GM12878 (cell line): ENCODE measurements at regions not wholly inside any gene's neighbourhood (a gene's known extent, or its start where the extent isn't known, plus 50 kb on each side); places are given as distances from the start of the nearest gene placed in this dataset.
A peak's percentile ranks its signal among the peaks of the same experiment; 100 is the strongest.

Experiments
- ATAC-seq: fragments of 200-7000 bp; cut with Tn5 transposase; 3 replicates; pipeline ENCODE4 v1.9.1; 2020; ENCODE audit warnings: mild to moderate bottlenecking, moderate library complexity
- BruUV-seq: library from RNA; stranded (reverse); fragments of 400-500 nt; replicated peaks from 2 replicates; lab custom pipeline; 2021; lab: Mats Ljungman, UMichigan
- CTCF ChIA-PET: fragments of 300-600 bp; sonication (Branson Sonifier 250); formaldehyde crosslinking; extraction: SDS; loops from one replicate; lab custom pipeline; 2021; ENCODE audit warnings: inconsistent platforms; lab: Yijun Ruan, JAX
- POLR2A ChIA-PET: fragments of 350-600 bp; formaldehyde crosslinking; extraction: SDS; loops from one replicate; lab custom pipeline; 2021; ENCODE audit warnings: inconsistent platforms; lab: Charles Lee
- RAD21 ChIA-PET: fragments of 300-600 bp; sonication (Branson Sonifier 250); formaldehyde crosslinking; loops from one replicate; lab custom pipeline; 2023; ENCODE audit warnings: antibody characterized with exemption; ENCODE audit not compliant: unreplicated experiment; lab: Charles Lee
- SMC1A ChIA-PET: fragments of 300-600 bp; sonication (Branson Sonifier 250); formaldehyde crosslinking; loops from one replicate; lab custom pipeline; 2023; ENCODE audit not compliant: unreplicated experiment, uncharacterized antibody; lab: Charles Lee
- DNase-seq: peaks from one replicate; pipeline ENCODE4 v3.0.0-alpha.2; 2011; ENCODE audit warnings: low read depth, low spot score
- FAIRE-seq: peaks from 3 replicates; lab custom pipeline; 2011; peaks lifted over from hg19 to GRCh38; lab: Jason Lieb, UNC
- H2AFZ ChIP-seq: 2 replicates; pipeline ENCODE4 v1.6.0; 2011; ENCODE audit warnings: low read depth, low read length, control low read depth; ENCODE audit not compliant: control insufficient read depth
- H3K27ac ChIP-seq: 2 replicates; pipeline ENCODE4 v1.5.1; 2011; ENCODE audit warnings: control low read depth; ENCODE audit not compliant: control insufficient read depth, insufficient read depth
- H3K27me3 ChIP-seq, 2 experiments: replicated peaks in 1 of 2; 2 replicates each; pipeline versions ENCODE4 v1.6.0 to v1.6.1; 2011; ENCODE audit warnings: low read length in 1 of 2; ENCODE audit not compliant: control insufficient read depth in 2 of 2, insufficient read depth in 2 of 2
- H3K36me3 ChIP-seq, 2 experiments: 2 replicates each; pipeline ENCODE4 v1.5.1; 2011; ENCODE audit warnings: low read length in 1 of 2; ENCODE audit not compliant: control insufficient read depth in 2 of 2, insufficient read depth in 2 of 2
- H3K4me1 ChIP-seq: 2 replicates; pipeline ENCODE4 v1.6.1; 2011; ENCODE audit warnings: mild to moderate bottlenecking, low read length, moderate library complexity, mixed read lengths; ENCODE audit not compliant: control insufficient read depth, insufficient read depth
- H3K4me2 ChIP-seq: 2 replicates; pipeline ENCODE4 v1.6.0; 2011; ENCODE audit warnings: control low read depth; ENCODE audit not compliant: control insufficient read depth, insufficient read depth
- H3K4me3 ChIP-seq: fragments of 200-600 bp; sonication (generic); 2 replicates; pipeline ENCODE4 v1.5.1; 2016
- H3K79me2 ChIP-seq: 2 replicates; pipeline ENCODE4 v1.6.0; 2011; ENCODE audit warnings: low read length; ENCODE audit not compliant: control insufficient read depth, insufficient read depth
- H3K9ac ChIP-seq: 2 replicates; pipeline ENCODE4 v1.8.0; 2011; ENCODE audit warnings: low read length, control low read depth, mixed read lengths; ENCODE audit not compliant: control insufficient read depth, insufficient read depth
- H3K9me3 ChIP-seq: replicated peaks from 3 replicates; pipeline ENCODE4 v1.5.1; 2011; ENCODE audit warnings: mild to moderate bottlenecking, low read length; ENCODE audit not compliant: control insufficient read depth, insufficient read depth
- H4K20me1 ChIP-seq: 2 replicates; pipeline ENCODE4 v1.6.0; 2011; ENCODE audit not compliant: control insufficient read depth, insufficient read depth
- CBX5 ChIP-seq: sonication (generic); IDR thresholded peaks from 2 replicates; pipeline ENCODE4 v1.6.1; 2016; ENCODE audit warnings: low read depth, moderate library complexity, mild to moderate bottlenecking, inconsistent platforms
- CEBPB ChIP-seq, 2 experiments: fragments of 150-350 bp in 1 of 2; IDR thresholded peaks; 2 replicates each; pipeline ENCODE4 v1.6.1; 2012 to 2014; ENCODE audit warnings: low read depth in 2 of 2, low read length in 2 of 2, borderline replicate concordance in 1 of 2, inconsistent platforms in 1 of 2
- CHD4 ChIP-seq: fragments of 200-600 bp; sonication (generic); IDR thresholded peaks from 2 replicates; pipeline ENCODE4 v1.6.1; 2016; ENCODE audit warnings: mild to moderate bottlenecking
- CTCF ChIP-seq, 3 experiments: IDR thresholded peaks in 2 of 3; conservative IDR thresholded peaks in 1 of 3; 2 replicates each; pipeline ENCODE4 v1.5.1; 2011; ENCODE audit warnings: low read depth in 3 of 3, low read length in 3 of 3, mild to moderate bottlenecking in 3 of 3, control low read depth in 2 of 3, moderate library complexity in 2 of 3, inconsistent platforms in 1 of 3, mixed read lengths in 1 of 3; ENCODE audit not compliant: control insufficient read depth in 2 of 3, insufficient read depth in 1 of 3; ENCODE audit errors: extremely low read depth in 1 of 3
- GABPA ChIP-seq: IDR thresholded peaks from 2 replicates; pipeline ENCODE4 v1.6.1; 2014; ENCODE audit warnings: antibody characterized with exemption, low read depth, mild to moderate bottlenecking, inconsistent platforms
- NBN ChIP-seq: fragments of 450-650 bp; IDR thresholded peaks from 2 replicates; pipeline ENCODE4 v1.6.1; 2016
- PAX8 ChIP-seq: fragments of 450-650 bp; IDR thresholded peaks from 2 replicates; pipeline ENCODE4 v1.6.1; 2017; ENCODE audit warnings: mild to moderate bottlenecking, moderate library complexity
- RAD21 ChIP-seq: IDR thresholded peaks from 2 replicates; pipeline ENCODE4 v1.6.1; 2011; ENCODE audit warnings: mild to moderate bottlenecking, low read depth, low read length, moderate library complexity; ENCODE audit not compliant: insufficient read depth
- RBBP5 ChIP-seq: fragments of 200-600 bp; sonication (generic); conservative IDR thresholded peaks from 2 replicates; pipeline ENCODE4 v1.6.1; 2016
- SPI1 ChIP-seq: IDR thresholded peaks from 2 replicates; pipeline ENCODE4 v1.6.1; 2011; ENCODE audit warnings: low read depth, mild to moderate bottlenecking, low read length, moderate library complexity, borderline replicate concordance; ENCODE audit not compliant: insufficient read depth
- TCF7 ChIP-seq: IDR thresholded peaks from 2 replicates; pipeline ENCODE4 v1.6.1; 2014; ENCODE audit warnings: antibody characterized with exemption, borderline replicate concordance
- WGBS: methylation state at CpG from one replicate; pipeline ENCODE4 v1.1.6; 2016; ENCODE audit warnings: low lambda C conversion rate; ENCODE audit not compliant: insufficient replicate concordance, insufficient coverage; ENCODE audit errors: missing lambda C conversion rate; 5-methylcytosine and 5-hydroxymethylcytosine counted together
- in situ Hi-C: fragments of 300-500 bp; cut with MboI; formaldehyde crosslinking; loops from 9 replicates; pipeline ENCODE4 v1.14.3; 2018; ENCODE audit warnings: mixed read lengths
- intact Hi-C: fragments of 100-400 bp; cut with micrococcal nuclease; formaldehyde crosslinking; loops from one replicate; pipeline ENCODE4 v1.14.2; 2022; ENCODE audit not compliant: unreplicated experiment

- no peak for TF ChIP-seq SPI1
- no peak for TF ChIP-seq TCF7
- no peak for TF ChIP-seq CEBPB (IDR thresholded peaks at IDR 0.05; ENCODE audit: borderline replicate concordance in 1 of 2, low read depth in 2 of 2, low read length in 2 of 2)
Observed at GRCh38 chr3:159482241-159482993, 506.2 kb upstream of the IL12A start (continued).

GRCh38 chr3:159482994-159483367 lies 505.7 kb upstream of the IL12A start:
- 4% methylated on average over 5 of the region's 5 CpGs for WGBS
- SMC1A ChIA-PET = no interaction called here

GRCh38 chr3:159486580-159486979 lies 502.1 kb upstream of the IL12A start:
- Histone ChIP-seq H3K79me2 (no peaks in the 10 kb centered on the region), H3K9ac (no peak overlapping the region), H3K4me3 (no peak overlapping the region), H3K9me3 (no peaks in the 10 kb centered on the region), H3K27ac (no peak overlapping the region), H3K4me2 (no peak overlapping the region), H3K4me1 (no peaks in the 10 kb centered on the region), H2AFZ (no peak overlapping the region), H4K20me1 (no peaks in the 10 kb centered on the region), H3K36me3 (no peaks in the 10 kb centered on the region), H3K27me3 (peaks cover 0 to 2% of the 10 kb centered on the region in 2 experiments; a peak in 2 of 4 replicates)
- ChIA-PET CTCF (interaction anchor here (1.1 kb wide), 1 partner anchor 33 kb away, joined by 3 read pairs; no protein-coding TSS in a partner anchor), RAD21 (no interaction called here), SMC1A (no interaction called here), POLR2A (no interaction called here)
- 0% methylated on average over 2 of the region's 2 CpGs for WGBS
- FAIRE-seq = no peak
- no peak for DNase-seq
- in situ Hi-C loops = no loop called here
- BruUV-seq = no TSS peak
- intact Hi-C loops = no loop called here
- ATAC-seq = peak; percentile 65
- TF ChIP-seq CBX5 (no peak), RAD21 (0 out of 2 replicates have a peak, but pooled peaks have one; percentile 17), CTCF (IDR thresholded peaks at IDR 0.05 in 2 of 3, conservative IDR thresholded peaks at IDR 0.05 in 1 of 3; ENCODE audit: control insufficient read depth in 2 of 3, extremely low read depth in 1 of 3, insufficient read depth in 1 of 3, low read depth in 3 of 3, low read length in 3 of 3) (peak; percentile 43 to 65 (median 51); a peak in 5 of 6 replicates)

More at GRCh38 chr3:159482994-159483367, 505.7 kb upstream of the IL12A start:
- H3K36me3 ChIP-seq = no peaks in the 10 kb centered on the region
- H3K27me3 ChIP-seq = peaks cover 0 to 2% of the 10 kb centered on the region in 2 experiments; a peak in 2 of 4 replicates
- H2AFZ ChIP-seq = no peak overlapping the region
- DNase-seq (no peak), FAIRE-seq (no peak), ATAC-seq (no peak)
- H3K9me3 ChIP-seq = no peaks in the 10 kb centered on the region
- no peak for TF ChIP-seq CHD4
- TF ChIP-seq PAX8 = no peak
- TF ChIP-seq GABPA = no peak
- TF ChIP-seq RBBP5 = no peak
- no peak for TF ChIP-seq NBN
- RAD21 ChIA-PET = no interaction called here
- H3K9ac ChIP-seq = no peak overlapping the region
- no TSS peak for BruUV-seq
- in situ Hi-C loops = no loop called here
- no peaks in the 10 kb centered on the region for H3K79me2 ChIP-seq
- CTCF ChIA-PET = no interaction called here
- no peak overlapping the region for H3K4me3 ChIP-seq
- H3K4me1 ChIP-seq = no peaks in the 10 kb centered on the region
- intact Hi-C loops = no loop called here
- no peak overlapping the region for H3K27ac ChIP-seq
- no peak overlapping the region for H3K4me2 ChIP-seq
- POLR2A ChIA-PET = no interaction called here
- H4K20me1 ChIP-seq = no peaks in the 10 kb centered on the region
